Loucy (cell line): ENCODE measurements at regions not wholly inside any gene's neighbourhood (a gene's known extent, or its start where the extent isn't known, plus 50 kb on each side); places are given as distances from the start of the nearest gene placed in this dataset.

Experiments used
- CTCF ChIP-seq: fragments of 200-600 bp; sonication (generic); conservative IDR thresholded peaks from 2 replicates; pipeline ENCODE4 v1.5.1; 2014; ENCODE audit warnings: mild to moderate bottlenecking, antibody characterized with exemption, low read length
- EZH2phosphoT487 ChIP-seq: fragments of 200-600 bp; IDR thresholded peaks from 2 replicates; pipeline ENCODE4 v1.6.1; 2018; ENCODE audit warnings: antibody characterized with exemption, mild to moderate bottlenecking, moderate library complexity, borderline replicate concordance

- no peak for TF ChIP-seq CTCF
- TF ChIP-seq EZH2phosphoT487: no peak
Measured at GRCh38 chr10:90328896-90329295, 528.9 kb downstream of the HTR7 start.
